GM10266 (cell line): ENCODE measurements at regions not wholly inside any gene's neighbourhood (a gene's known extent, or its start where the extent isn't known, plus 50 kb on each side); places are given as distances from the start of the nearest gene placed in this dataset.

Experiments used
- DNase-seq: peaks from one replicate; pipeline ENCODE4 v3.0.0; 2012; ENCODE audit errors: extremely low spot score
- TF ChIP-seq, protein P1 (sequence below): IDR thresholded peaks from 2 replicates; pipeline ENCODE4 v1.5.1; 2012; ENCODE audit warnings: mild to moderate bottlenecking, low read depth; ENCODE audit not compliant: control insufficient read depth, insufficient read depth; ENCODE audit errors: missing control alignments

GRCh38 chr17:45702666-45703266 is 81.4 kb upstream of the CRHR1 start:
- TF ChIP-seq, protein P1, sequence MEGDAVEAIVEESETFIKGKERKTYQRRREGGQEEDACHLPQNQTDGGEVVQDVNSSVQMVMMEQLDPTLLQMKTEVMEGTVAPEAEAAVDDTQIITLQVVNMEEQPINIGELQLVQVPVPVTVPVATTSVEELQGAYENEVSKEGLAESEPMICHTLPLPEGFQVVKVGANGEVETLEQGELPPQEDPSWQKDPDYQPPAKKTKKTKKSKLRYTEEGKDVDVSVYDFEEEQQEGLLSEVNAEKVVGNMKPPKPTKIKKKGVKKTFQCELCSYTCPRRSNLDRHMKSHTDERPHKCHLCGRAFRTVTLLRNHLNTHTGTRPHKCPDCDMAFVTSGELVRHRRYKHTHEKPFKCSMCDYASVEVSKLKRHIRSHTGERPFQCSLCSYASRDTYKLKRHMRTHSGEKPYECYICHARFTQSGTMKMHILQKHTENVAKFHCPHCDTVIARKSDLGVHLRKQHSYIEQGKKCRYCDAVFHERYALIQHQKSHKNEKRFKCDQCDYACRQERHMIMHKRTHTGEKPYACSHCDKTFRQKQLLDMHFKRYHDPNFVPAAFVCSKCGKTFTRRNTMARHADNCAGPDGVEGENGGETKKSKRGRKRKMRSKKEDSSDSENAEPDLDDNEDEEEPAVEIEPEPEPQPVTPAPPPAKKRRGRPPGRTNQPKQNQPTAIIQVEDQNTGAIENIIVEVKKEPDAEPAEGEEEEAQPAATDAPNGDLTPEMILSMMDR, result no peak
- DNase-seq, result no peak

DNA sequence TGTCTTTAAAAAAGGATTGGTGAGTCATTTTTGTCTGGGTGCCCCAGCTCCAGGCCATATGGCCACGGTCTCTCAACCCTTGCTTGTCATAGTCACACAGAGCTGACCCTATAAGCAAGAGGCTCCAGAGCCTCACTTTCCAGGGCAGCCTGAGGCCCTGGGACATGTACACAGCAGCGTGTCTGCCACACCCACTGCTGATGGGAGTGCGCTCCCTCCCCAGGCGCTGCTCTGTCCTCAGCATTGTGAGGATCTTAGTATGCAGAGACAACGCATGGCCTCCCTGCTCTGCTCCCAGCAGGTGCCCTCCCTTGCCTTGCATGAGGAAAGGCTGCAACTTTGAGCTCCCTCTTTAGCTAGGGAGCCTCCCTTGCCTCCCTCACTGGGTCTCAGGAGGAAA is 80.8 kb upstream of the CRHR1 start:
- TF ChIP-seq, protein P1, result no peak
- DNase-seq, result no peak

DNA sequence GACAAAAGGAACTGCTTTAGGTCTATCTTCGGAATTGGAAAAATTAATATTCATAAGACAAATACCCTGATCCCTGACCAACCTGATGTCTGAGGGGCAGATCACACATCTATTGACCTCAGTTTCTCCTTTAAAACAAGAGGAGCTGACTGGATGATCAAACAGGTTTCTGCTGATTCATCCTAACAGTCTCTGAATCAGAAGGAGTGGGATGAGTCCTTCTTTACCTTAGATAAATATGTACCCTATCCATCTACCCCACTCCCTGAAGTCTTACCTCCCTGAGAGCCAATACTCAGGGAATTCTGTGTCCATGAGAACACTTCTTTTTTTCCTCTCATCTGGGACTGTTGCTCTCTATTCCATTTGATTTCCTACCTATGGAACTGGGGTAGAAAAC is 80.3 kb upstream of the CRHR1 start:
- DNase-seq, result no peak

GRCh38 chr17:45704251-45704650 is 79.9 kb upstream of the CRHR1 start:
- TF ChIP-seq, protein P1, result no peak
- DNase-seq, result no peak

More for the DNA sequence above, 80.3 kb upstream of the CRHR1 start:
- TF ChIP-seq, protein P1, result no peak

DNA sequence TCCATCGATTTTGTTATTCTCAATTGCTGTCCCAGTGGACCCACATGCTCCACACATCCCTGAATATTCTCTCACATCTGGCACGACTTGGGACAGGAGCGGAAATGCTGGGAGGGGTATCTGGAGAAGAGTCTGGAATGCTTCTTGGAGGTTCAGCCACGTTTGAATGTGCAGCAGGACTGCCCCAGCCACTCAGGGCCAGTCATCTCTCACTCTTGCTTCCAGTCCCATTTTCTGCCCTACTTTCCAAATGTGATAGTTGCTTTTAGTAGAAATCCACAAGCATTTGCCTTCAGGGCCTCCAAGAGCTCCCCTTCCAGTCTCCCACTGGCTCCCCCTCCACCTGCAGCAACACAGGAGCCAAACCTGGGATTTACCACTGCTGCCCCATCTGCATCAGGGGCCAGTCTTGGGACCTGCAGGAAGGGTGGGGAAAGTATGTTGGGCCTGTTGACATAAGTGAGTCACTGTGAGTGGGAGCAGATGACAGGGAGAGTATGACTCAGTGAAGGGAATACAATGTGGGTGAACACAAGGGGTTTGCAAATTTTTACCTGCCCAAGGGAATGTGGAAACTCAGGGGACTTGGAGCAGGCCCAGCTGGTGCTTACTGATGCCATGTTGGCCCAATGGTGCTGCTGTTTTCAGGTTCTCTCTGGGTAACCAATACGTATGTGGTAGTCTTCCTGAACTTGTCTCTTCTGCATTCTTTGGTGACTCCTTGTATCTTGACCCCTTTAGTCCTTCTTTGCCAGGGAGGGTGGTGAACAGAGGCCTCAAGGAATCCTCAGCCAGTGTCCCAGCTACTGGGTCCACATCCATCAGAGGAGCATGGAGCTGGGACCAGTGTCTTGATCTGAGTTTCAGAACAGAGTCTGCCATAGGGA is 78.8 kb upstream of the CRHR1 start:
- DNase-seq, result no peak
- TF ChIP-seq, protein P1, result no peak

DNA sequence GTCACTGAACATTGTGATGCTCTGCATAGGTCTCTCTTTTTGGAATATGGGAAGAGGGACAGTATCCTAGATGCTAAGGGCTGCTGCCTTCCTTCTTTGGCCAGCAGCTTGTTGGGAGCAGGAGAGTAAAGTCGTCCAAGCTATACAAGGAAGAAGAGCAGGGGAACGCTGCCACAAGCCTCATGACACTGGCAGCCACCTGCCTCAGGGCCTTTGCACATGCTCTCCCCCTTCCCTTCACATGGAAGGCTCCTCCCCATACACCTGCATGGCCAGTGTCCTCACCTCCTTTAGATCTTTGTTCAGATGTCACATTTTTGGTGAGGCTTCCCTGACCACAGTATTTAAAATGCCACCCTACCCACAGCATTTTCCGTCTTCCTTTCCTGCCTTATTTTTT is 78.1 kb upstream of the CRHR1 start:
- TF ChIP-seq, protein P1, result no peak
- DNase-seq, result no peak
